Hepatocyte (in vitro differentiated cells): ENCODE measurements at regions not wholly inside any gene's neighbourhood (a gene's known extent, or its start where the extent isn't known, plus 50 kb on each side); places are given as distances from the start of the nearest gene placed in this dataset.

Source experiments
- EZH2 ChIP-seq: fragments of 200-600 bp; sonication (generic); IDR thresholded peaks from 2 replicates; pipeline ENCODE4 v1.6.1; 2016; ENCODE audit warnings: antibody characterized with exemption, mild to moderate bottlenecking, borderline replicate concordance
- TF ChIP-seq, protein P1 (sequence below): fragments of 200-600 bp; sonication (generic); IDR thresholded peaks from 2 replicates; pipeline ENCODE4 v1.5.1; 2016; ENCODE audit warnings: antibody characterized with exemption, mild to moderate bottlenecking; ENCODE audit not compliant: poor library complexity

- TF ChIP-seq, protein P1, sequence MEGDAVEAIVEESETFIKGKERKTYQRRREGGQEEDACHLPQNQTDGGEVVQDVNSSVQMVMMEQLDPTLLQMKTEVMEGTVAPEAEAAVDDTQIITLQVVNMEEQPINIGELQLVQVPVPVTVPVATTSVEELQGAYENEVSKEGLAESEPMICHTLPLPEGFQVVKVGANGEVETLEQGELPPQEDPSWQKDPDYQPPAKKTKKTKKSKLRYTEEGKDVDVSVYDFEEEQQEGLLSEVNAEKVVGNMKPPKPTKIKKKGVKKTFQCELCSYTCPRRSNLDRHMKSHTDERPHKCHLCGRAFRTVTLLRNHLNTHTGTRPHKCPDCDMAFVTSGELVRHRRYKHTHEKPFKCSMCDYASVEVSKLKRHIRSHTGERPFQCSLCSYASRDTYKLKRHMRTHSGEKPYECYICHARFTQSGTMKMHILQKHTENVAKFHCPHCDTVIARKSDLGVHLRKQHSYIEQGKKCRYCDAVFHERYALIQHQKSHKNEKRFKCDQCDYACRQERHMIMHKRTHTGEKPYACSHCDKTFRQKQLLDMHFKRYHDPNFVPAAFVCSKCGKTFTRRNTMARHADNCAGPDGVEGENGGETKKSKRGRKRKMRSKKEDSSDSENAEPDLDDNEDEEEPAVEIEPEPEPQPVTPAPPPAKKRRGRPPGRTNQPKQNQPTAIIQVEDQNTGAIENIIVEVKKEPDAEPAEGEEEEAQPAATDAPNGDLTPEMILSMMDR: no peak
- TF ChIP-seq EZH2: no peak
These were observed 678.6 kb upstream of the ID4 start for GRCh38 chr6:19158586-19158985.
